ENCODE measurements at regions not wholly inside any gene's neighbourhood (a gene's known extent, or its start where the extent isn't known, plus 50 kb on each side); places are given as distances from the start of the nearest gene placed in this dataset.
"Not testable (repeated sequence)": the region's sequence is repeated elsewhere in the genome, so short reads cannot be mapped to it uniquely, and the experiment has no call there.

GRCh38 chr2:65574993-65575392 lies 142.6 kb upstream of the SPRED2 start:
- H3K4me2 ChIP-seq (ENCODE audit: insufficient read depth, low read length) = no peak overlapping the region
- no peaks in the 10 kb centered on the region for H3K9me3 ChIP-seq (ENCODE audit: low read depth, low read length)
- no peaks in the 10 kb centered on the region for H3K79me2 ChIP-seq (ENCODE audit: insufficient read depth, low read length)
- no peak for TF ChIP-seq CTCF (IDR thresholded peaks at IDR 0.05; ENCODE audit: extremely low read depth, low read depth, low read length)
- no peaks in the 10 kb centered on the region for H3K36me3 ChIP-seq (ENCODE audit: insufficient read depth, low read length)
- H3K4me3 ChIP-seq (ENCODE audit: insufficient read depth, low read length) = no peak overlapping the region
- no peak for DNase-seq (ENCODE audit: insufficient read length, low spot score, missing footprints)
- H3K27ac ChIP-seq (ENCODE audit: low read depth, low read length) = no peak overlapping the region
- H3K4me1 ChIP-seq (ENCODE audit: insufficient read depth, low read length) = peaks cover 15% of the 10 kb centered on the region
- no peaks in the 10 kb centered on the region for H4K20me1 ChIP-seq (ENCODE audit: insufficient read depth, low read length)
- H3K27me3 ChIP-seq (ENCODE audit: insufficient read depth, low read length) = no peaks in the 10 kb centered on the region
- peak overlapping the region; percentile 60 for H2AFZ ChIP-seq (ENCODE audit: low read length)

- H3K27ac ChIP-seq (ENCODE audit: low read depth, low read length); H3K4me1 ChIP-seq (ENCODE audit: insufficient read depth, low read length); H3K79me2 ChIP-seq (ENCODE audit: insufficient read depth, low read length); H3K4me2 ChIP-seq (ENCODE audit: insufficient read depth, low read length); DNase-seq (ENCODE audit: insufficient read length, low spot score, missing footprints); H3K9me3 ChIP-seq (ENCODE audit: low read depth, low read length); H4K20me1 ChIP-seq (ENCODE audit: insufficient read depth, low read length); H3K27me3 ChIP-seq (ENCODE audit: insufficient read depth, low read length); H3K36me3 ChIP-seq (ENCODE audit: insufficient read depth, low read length); H2AFZ ChIP-seq (ENCODE audit: low read length); H3K4me3 ChIP-seq (ENCODE audit: insufficient read depth, low read length): not testable (repeated sequence)
Measured at GRCh38 chr2:65568656-65569440, 136.4 kb upstream of the SPRED2 start.

GRCh38 chr2:65566617-65567016 lies 134.2 kb upstream of the SPRED2 start:
- no peak for TF ChIP-seq CTCF (IDR thresholded peaks at IDR 0.05; ENCODE audit: extremely low read depth, low read depth, low read length)
- Histone ChIP-seq H3K4me2 (ENCODE audit: insufficient read depth, low read length) (peak overlapping the region; percentile 48), H2AFZ (ENCODE audit: low read length) (peak overlapping the region; percentile 22)

GRCh38 chr2:65565681-65566080 lies 133.3 kb upstream of the SPRED2 start:
- Histone ChIP-seq H3K4me2 (ENCODE audit: insufficient read depth, low read length) (no peak overlapping the region), H3K9me3 (ENCODE audit: low read depth, low read length) (no peaks in the 10 kb centered on the region), H4K20me1 (ENCODE audit: insufficient read depth, low read length) (no peaks in the 10 kb centered on the region), H3K4me3 (ENCODE audit: insufficient read depth, low read length) (no peak overlapping the region), H3K36me3 (ENCODE audit: insufficient read depth, low read length) (no peaks in the 10 kb centered on the region), H2AFZ (ENCODE audit: low read length) (no peak overlapping the region), H3K79me2 (ENCODE audit: insufficient read depth, low read length) (no peaks in the 10 kb centered on the region), H3K4me1 (ENCODE audit: insufficient read depth, low read length) (no peaks in the 10 kb centered on the region), H3K27me3 (ENCODE audit: insufficient read depth, low read length) (no peaks in the 10 kb centered on the region), H3K27ac (ENCODE audit: low read depth, low read length) (no peak overlapping the region)
- TF ChIP-seq CTCF (IDR thresholded peaks at IDR 0.05; ENCODE audit: extremely low read depth, low read depth, low read length) = no peak
- DNase-seq (ENCODE audit: insufficient read length, low spot score, missing footprints) = no peak

More at GRCh38 chr2:65566617-65567016, 134.2 kb upstream of the SPRED2 start:
- H3K79me2 ChIP-seq (ENCODE audit: insufficient read depth, low read length) = no peaks in the 10 kb centered on the region
- H3K9me3 ChIP-seq (ENCODE audit: low read depth, low read length) = no peaks in the 10 kb centered on the region
- H3K4me1 ChIP-seq (ENCODE audit: insufficient read depth, low read length) = no peaks in the 10 kb centered on the region
- H3K4me3 ChIP-seq (ENCODE audit: insufficient read depth, low read length) = peak overlapping the region; percentile 23
- H3K36me3 ChIP-seq (ENCODE audit: insufficient read depth, low read length) = no peaks in the 10 kb centered on the region
- no peak overlapping the region for H3K27ac ChIP-seq (ENCODE audit: low read depth, low read length)
- H3K27me3 ChIP-seq (ENCODE audit: insufficient read depth, low read length) = no peaks in the 10 kb centered on the region
- H4K20me1 ChIP-seq (ENCODE audit: insufficient read depth, low read length) = no peaks in the 10 kb centered on the region
- DNase-seq (ENCODE audit: insufficient read length, low spot score, missing footprints) = no peak
